CD4-positive, alpha-beta T cell treated with Interleukin-21 for 1 hour (primary cell): ENCODE measurements at regions not wholly inside any gene's neighbourhood (a gene's known extent, or its start where the extent isn't known, plus 50 kb on each side); places are given as distances from the start of the nearest gene placed in this dataset.

ENCODE experiments used
- DNase-seq: peaks from one replicate; pipeline ENCODE4 v3.0.0-alpha.2; 2020

DNA sequence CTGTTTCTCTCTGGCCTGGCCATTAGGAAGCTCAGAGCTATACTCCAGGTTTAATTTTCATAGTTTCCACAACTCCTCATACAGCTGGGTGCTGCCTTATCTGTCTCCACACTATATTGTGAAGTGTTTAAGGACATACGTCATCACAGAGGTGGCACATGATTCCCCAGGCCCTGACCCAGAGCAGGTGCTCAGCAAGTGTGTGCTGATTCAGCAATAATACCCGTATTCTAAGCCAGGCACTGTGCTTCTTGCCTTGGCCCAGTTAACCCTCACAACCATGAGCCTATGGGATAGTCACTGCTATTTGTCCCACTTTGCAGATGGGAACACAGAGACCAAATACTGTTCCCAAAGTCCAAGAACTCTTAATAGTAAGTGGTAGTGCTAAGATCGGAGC lies 93.5 kb upstream of the SMIM23 start:
- no peak for DNase-seq

DNA sequence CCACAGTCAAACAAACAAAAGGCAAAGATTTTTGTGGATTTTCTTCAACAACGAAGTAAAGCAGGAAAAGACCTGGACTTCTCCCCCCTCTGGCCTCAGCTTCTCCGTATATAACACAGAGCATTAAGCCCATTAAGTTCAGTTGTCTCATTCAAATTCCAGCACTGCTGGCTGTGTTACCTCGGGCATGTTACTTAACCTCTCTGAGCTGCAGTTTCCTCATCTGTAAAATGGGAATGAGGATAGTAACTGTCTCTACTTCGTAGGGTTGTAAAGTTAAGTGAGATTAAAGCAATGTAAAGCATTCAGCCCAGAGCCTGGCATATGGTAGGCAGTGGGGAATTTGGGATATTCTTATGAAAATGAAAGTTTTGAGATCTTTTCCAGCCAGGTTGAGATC lies 92.7 kb upstream of the SMIM23 start:
- DNase-seq = no peak

DNA sequence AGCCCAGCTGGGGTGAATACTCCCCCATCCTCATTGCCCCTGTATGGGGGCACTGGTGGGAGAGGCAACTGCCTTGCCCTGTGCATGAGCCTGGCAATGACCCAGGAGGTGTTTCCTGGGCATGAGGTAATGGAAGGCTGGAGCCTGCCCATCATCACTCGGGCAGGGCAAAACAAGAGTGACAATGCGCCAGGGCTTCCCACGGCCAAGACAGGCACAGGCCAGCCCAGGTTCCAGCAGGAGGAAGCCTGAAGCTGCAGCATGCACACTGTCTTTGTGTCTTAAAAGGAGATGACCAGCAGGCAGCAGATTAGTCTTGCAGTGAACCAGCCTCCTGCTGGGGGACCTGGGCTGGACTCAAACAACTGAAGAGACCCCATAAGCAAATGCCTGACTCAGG lies 92.2 kb upstream of the SMIM23 start:
- no peak for DNase-seq

DNA sequence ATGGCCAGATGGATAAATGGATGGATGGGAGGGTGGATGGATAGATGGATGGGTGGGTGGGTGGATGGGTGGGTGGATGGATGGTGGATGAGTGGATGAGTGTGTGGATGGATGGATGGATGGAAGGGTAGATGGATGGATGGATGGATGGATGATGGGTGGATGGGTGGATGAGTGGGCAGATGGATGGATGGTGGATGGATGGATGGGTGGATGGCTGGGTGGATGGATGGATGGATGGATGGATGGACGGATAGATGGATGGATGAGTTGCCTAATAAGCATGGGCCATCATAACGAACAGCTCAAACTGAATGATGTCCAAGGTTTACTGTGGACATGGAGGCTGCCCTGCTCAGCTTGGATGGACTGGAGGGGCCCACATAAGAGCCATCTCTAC lies 89.8 kb upstream of the SMIM23 start:
- no peak for DNase-seq

DNA sequence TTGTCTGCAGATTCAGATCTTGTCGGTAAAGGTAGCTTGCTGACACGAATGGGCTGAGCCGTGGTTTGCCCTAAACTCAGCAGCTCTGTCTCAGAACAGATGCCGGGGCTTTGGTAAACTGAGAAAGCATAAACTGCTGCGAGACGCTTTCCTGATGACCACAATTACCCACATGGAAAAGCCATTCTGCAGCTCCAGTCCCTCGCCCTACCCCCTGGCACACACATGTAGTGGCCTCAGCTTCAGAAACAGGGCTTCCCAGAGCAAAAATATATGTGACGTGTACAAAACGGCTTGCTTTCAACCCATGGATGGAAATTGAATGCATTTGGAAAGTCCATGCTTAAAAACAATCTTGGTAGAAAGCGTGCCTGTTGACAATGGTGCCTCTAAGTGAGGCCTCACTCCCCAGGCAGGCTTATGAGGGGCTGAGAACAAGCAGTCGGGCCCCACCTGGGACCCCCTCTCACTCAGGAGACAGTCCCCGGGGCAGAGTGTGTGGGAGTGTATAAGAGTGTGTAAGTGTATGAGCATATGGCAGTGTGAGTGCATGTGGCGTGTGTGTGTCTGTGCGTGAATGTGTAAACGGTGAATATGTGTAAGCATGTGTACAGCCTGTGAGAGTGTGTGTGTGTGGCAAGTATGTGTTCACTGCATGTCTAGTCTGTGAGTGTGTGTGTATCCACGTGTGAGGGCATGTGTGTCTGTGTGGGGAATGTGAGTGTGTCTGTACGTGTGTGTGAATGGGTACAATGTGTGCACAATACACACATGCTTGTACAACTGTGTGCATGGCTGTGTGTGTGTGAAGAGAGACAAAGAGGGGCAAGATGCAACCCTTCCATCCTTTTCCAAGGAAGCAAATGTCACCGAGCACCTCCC lies 88.2 kb upstream of the SMIM23 start:
- no peak for DNase-seq

DNA sequence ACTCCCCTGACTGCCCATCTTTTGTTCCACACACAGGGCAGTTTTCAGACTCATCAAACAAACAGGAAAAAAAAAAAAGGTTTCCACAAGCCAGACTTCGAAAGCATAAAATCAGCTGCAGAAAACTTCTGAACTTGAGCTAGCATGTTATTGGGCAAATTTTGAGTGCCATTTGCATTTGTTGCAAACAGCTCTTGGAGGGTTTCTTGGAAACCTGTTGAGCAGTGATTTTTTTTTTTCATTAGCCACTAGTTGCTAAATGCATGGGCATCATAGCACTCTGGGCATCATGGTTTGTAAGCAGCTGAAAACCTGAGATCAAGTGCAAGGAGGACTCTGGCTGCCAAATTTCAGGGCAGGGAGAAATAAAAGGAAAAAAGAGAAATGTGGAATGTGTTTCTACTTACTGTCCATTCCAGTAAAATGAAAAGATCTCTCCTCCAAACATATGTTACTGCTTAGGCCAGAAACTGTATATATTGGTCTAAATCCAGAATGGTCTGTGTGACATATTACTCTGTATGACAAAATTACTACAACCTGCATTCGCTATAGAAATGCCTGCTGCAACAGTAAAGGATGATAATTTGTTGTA lies 85.2 kb upstream of the SMIM23 start:
- DNase-seq = no peak

DNA sequence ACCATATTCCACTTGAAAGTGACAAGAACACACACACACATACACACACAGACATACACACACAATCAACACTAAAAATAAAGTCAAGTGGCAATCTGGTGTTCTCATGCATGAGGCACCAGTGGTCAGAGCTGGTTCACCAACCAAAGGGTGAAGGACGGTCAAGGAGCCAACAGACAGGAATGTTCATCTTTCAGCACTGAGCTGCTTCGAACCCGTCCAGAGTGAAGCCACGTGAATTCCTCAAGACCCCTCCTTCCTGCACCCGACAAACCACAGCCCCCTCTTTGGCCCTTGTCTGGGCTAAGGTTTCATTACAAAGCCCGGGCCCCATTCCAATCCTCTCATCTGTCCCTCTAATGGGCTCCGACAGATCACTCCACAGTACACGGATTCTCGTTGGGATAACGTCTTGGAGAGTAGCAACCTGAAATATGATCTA lies 84.5 kb upstream of the SMIM23 start:
- no peak for DNase-seq

DNA sequence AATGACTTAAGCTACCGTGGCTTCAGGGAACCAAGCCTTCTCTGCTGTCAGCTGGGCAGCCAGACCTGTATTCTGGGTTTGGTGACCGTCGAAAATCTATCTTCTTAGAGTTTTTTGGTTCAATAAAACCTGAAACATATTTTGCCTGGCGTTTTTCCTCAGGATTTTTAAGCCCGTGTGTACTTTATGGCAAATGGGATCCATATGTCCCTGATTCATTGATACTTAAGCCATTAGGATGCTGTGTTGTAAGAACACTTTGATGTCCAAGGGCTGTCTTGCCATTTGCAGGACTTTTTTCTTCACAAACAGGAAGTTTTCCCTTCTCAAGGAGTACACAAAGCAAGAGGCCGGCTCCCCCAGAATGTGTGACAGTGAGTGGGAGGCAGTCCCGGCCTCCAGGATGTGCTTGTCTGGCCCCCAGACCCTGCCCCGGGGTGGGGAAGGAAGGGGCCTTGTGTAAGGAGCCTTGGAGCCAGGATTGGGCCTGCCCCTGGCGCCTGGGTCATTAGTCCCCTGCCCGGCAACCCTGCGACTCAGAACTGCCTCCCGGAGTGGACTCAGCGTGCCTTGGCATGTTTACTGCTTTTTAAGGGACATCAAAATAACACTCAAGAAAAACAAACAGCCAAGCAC lies 83.4 kb upstream of the SMIM23 start:
- no peak for DNase-seq

DNA sequence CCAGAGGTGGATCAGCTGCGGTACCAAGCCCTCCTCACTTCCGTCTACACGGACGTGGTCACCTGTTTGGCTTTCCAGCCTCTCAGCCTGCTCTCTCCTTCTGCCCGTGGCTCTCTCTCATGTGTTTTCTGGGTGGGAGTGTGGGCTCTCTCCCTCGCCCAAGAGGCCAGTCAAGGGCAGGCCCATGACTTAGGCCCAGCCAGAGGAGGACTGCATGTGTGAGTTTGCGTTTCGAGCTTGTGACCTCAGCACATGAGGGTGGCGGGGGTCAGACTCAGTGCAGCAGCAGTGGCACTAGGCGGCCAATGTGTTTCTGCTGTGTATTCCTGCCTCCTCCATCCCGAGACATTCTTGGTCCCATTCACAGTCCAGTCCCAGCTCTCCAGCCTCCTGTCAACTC lies 82.5 kb upstream of the SMIM23 start:
- no peak for DNase-seq

DNA sequence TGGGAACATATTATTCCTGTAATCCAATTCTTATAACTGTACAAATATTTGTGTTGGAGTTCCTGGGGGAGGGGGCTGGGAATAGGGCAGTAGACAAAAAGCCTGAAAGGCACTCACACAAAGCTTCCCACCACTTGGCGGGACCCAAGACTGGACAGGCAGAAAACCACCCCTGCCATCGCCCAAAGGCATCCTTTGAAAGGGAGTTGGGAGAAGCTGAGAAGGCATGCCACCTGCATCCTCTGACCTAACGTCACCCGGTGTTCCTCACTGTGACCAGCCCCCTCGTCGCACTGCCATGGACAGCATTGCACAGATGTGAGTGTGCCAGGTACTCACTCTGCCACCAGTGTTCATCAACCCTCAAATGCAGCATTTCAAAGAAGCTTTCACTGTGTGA lies 80.6 kb upstream of the SMIM23 start:
- DNase-seq = no peak

DNA sequence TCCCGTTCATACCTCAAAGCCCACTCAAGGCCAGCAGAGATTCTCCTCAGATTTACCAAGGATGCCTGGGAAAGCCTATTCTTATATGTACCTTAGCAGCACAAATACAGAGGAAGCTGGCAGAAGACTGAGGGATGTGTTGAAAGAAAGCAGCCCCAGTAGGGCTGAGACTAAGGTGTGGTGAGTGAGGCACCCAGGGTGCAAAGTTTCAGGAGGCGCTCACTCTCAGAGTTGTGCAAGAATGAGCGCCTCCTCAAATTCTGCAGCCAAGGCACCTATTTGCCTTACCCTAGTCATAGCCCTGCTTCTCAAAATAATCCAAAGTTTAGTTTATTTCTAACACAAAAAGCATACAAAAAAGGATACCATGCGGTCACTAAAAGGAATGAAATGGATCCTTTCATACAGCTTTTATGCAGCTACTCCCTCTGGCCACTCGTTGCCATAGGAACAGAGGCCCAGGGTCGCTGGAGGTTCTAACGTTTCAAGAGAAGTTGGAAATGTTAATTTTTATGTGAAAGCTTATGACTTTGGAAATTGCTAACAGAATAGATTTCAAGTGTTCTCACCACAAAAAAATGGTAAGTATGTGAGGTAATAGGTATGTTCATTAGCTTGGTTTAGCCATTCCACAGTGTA lies 79.7 kb upstream of the SMIM23 start:
- no peak for DNase-seq

DNA sequence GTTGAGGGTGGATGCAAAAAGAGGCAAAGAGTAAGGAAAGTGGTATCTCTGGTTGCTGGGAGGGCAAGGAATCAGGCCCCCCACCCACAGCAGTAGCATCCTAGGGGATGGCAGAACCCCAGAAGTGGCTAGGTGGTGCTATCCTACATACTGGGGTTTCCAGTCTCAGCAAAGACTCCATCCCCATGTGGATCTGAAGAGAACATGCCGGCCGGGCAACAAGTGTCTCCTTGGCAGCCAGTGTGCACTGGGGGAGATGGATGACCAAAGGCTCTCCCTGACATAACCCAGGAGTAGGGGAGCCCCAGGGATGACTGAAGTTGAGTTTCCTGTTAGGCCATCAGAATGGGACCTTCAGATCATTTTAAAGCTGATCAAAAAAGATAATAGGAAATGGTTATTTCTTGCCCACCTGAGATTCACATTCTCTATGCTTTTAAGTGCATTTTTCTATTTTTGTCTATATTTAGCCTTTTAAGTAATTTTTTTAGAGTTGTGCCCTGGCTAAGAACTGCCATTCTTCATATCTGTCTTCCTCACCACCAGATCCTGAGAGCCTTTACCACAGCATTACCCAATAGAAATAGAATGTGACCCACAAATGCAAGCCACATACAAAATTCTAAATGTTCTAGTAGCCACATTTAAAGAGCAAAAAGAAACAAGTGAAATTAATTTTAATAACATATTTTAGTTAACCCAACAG lies 78.7 kb upstream of the SMIM23 start:
- DNase-seq = no peak

DNA sequence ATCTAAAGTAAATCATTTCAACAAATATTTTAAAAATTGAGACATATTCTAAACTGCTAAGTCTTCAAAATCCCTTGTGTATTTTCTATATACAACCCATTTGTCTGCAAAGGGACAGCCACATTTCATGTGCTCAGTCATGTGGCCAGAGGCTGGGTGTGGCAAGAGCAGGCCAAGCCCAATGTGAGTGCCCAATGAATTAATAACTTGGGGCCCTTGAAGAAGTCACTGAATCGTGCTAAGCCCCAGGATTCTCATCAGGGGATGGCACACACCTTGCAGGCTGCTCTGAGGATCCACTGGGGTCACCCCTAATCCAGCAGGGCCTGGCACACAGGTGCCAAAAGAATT lies 78.2 kb upstream of the SMIM23 start:
- DNase-seq = no peak

DNA sequence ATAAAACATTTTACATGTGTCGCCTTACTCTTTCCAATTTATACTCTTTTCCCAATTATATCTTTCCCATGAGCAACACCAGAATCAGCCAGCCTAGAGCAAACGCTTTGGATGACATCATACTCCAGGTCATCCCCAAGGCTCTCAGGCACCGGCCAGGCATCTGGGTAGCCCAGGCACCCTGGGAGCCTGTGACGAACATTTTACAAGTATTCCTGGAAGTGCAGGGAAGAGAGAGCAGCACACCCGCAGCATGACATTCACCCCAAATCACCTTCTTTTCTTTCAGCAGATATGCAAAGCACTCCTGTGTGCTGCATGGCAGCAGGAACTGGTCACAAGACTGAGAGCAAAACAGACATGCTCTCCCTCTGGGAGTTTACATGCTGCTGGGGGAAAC lies 75.7 kb upstream of the SMIM23 start:
- DNase-seq = no peak

DNA sequence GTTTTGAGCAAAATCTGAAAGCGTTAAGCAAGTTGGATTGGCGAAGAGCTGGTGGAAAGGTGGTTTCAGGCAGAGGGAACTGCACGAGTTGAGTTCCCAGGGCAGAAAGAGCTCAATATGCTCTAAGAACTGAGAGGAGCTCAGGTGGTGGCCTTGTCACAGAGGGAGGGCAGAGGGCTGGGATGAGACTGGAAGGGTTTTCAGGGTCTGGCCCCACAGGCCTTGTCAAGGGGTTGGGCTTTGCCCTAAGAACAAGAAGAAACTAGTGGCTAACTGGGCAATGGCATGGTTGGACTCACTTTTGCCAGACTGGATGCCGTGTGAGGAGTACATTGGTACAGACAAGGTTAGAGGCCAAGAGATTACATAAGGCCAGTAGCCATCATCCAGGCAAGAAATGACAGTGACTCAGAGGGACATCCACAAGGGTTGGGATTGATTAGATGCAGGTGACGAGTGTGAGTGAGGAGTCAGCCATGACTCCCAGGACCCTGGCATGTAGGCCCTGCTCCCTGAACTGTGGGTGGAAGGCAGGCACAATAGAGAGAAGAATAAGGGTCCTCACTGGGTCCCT lies 75.1 kb upstream of the SMIM23 start:
- DNase-seq = no peak

DNA sequence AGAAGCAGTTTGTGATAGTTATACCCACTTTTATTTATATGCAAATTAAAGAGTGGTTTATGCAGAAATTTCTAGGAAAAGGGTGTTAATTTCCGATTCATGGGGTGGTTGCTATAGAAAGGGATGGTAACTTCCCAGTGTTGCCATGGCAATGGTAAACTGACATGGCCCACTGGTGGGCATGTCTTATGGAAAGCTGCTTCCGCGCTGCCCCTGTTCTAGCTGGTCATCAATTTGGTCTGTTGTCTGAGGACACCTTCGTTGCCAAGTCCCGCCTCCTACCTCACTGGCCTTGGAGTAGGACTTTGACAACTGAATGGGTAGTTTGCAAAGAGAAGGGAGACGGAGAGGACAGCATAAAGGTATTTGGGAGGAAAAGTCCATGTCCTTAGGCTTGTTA lies 74.0 kb upstream of the SMIM23 start:
- no peak for DNase-seq

DNA sequence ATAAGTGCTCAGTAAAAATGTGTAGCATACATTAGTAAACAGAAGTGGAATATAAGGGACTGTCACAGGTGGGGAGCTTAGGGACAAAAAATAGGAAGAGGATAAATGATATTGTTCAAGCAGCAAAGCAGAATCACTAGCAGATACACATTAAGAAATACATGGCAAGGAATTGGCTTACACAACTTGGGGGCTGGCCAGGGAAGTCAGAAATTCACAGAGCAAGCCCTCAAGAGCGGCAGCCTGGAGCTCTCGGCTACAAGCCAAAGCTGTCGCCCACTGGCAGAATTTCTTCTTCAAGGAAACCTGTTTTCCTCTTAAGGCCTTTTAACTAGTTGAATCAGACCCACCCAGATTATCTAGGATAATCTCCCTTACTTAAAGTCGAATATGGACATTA lies 73.0 kb upstream of the SMIM23 start:
- DNase-seq = no peak

DNA sequence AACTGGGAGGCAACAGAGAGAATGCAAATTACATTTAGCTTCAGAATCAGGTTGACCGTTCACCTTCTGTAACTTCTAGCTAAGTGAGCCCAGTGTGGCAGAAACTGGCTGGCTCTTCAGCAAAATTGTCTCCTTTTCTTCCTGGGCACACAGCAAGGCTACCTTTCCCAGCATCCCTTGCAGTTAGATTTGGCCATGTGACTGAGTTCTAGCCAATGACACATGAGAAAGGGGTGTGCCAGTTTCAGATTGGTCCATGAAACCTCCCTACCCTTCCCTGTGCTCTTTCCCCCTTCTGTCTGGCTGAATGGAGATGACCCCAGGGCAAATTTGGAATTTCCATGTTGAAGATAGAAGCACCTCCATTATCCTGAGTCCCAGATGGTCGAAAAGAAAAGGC lies 72.5 kb upstream of the SMIM23 start:
- DNase-seq = no peak

DNA sequence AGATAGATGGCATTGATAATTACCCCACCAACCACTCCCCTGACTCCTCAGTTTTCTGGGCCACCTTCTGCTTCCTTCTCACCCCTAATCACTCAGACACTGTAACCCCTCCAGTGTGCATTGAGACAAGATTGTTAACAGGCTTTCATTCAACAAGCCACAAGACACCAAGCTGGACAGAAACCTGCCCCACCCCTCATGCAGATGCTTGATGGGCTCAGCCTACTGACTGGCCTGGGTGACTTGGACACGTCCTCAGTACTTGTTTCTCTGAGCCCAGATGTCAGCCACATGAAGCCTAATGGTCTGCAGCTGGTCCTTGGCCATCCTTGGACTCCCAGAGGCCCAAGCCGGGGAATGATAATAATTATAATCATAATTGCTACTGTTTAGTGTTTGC lies 71.4 kb upstream of the SMIM23 start:
- no peak for DNase-seq

DNA sequence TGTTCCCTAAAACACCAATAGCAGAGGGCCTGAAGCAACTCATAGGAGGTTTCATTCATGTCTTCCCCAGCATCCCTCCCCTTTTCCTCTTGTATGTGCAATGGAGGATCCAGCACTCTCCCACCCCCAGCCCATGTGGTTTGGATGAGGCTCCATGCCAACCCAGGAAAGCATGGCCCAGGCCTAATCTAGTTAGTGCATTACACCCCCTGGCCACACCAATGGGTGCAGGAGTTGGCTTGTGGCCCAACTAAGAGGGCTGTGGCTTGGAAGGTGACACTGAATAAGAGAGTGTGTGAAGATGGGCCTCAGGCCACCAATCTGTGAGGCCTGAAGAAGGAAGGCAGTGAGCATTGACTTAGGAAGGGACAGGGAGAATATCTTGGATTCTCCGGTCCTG lies 70.8 kb upstream of the SMIM23 start:
- no peak for DNase-seq

DNA sequence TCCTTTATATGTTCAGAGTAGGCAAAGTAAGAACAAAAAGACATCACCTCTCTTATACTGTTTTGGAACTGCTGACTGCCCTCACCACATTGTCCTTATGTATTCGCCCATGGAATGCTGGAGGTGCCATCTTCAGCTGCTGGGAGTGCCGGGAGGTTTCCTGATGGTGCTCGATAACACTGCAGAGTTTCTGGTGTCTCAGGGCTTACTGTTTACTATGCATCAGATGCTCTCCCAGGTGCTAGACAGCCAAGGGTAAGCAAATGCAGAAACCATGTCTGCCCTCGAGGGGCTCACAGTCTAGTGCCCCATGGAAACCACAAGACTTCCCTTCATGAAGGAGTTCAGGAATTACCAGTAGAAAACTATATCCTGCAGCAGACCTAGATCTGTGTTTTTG lies 70.1 kb upstream of the SMIM23 start:
- DNase-seq = no peak

DNA sequence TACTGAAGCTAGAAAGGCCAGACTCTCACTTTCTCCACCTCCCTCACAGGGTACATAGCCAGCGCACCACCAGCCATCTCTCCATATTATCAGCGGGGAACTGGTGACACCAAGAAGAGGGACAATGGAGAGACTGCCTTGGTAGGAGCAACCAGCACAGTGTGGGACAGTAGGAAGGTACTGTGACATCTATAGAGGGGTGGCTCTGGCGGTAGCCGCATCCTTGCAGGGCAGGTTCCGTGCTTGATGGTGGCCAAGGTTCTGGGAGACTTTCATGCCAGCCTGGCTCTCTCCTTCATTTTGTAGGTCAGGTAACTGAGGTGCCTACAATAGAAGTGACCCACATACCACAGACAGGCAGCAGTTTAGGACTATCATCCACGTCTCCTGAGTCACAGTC lies 65.5 kb upstream of the SMIM23 start:
- DNase-seq = no peak

DNA sequence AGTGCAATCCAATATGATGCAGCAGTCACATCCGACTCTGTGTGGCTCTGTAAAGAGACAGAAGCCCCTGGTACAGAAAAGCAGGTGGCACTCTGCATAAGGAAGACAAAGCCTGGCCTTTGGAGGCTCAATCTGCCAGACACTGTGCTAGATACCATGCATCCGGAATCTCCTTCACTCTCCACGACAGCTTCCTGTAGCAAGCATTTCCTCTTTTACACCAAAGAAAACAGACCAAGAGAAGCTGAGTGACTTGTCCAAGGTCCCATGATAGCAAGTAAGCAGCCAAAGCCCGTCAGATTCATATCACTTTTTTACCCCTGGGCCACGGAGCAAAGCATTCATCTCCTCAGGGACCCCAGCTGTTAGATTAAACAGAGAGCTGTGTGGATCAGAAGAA lies 64.2 kb upstream of the SMIM23 start:
- no peak for DNase-seq
